GM23338 (cell line): ENCODE measurements at regions not wholly inside any gene's neighbourhood (a gene's known extent, or its start where the extent isn't known, plus 50 kb on each side); places are given as distances from the start of the nearest gene placed in this dataset.

Experiments
- ATAC-seq: fragments of 200-7000 bp; cut with Tn5 transposase; 3 replicates; pipeline ENCODE4 v1.9.1; 2020
- DNase-seq: peaks from one replicate; pipeline ENCODE4 v3.0.0-alpha.2; 2015; ENCODE audit warnings: low spot score
- H2AFZ ChIP-seq: fragments of 200-600 bp; sonication (generic); 2 replicates; pipeline ENCODE4 v1.8.0; 2016; ENCODE audit warnings: antibody characterized with exemption, mild to moderate bottlenecking, moderate library complexity
- H3F3A ChIP-seq: fragments of 200-600 bp; sonication (generic); replicated peaks from 2 replicates; pipeline ENCODE4 v1.8.0; 2017; ENCODE audit warnings: antibody characterized with exemption, mixed run types, low read depth
- H3K27ac ChIP-seq: fragments of 200-600 bp; sonication (generic); 2 replicates; pipeline ENCODE4 v1.6.1; 2016; ENCODE audit warnings: low read depth
- H3K27me3 ChIP-seq: fragments of 200-600 bp; sonication (generic); 2 replicates; pipeline ENCODE4 v1.8.0; 2016; ENCODE audit warnings: mild to moderate bottlenecking, mixed run types, moderate library complexity; ENCODE audit not compliant: insufficient read depth
- H3K36me3 ChIP-seq: fragments of 200-600 bp; sonication (generic); 2 replicates; pipeline ENCODE4 v1.8.0; 2016; ENCODE audit warnings: mild to moderate bottlenecking; ENCODE audit not compliant: insufficient read depth
- H3K4me1 ChIP-seq: fragments of 200-600 bp; sonication (generic); 2 replicates; pipeline ENCODE4 v1.8.0; 2016; ENCODE audit warnings: mild to moderate bottlenecking, moderate library complexity; ENCODE audit not compliant: insufficient read depth
- H3K4me2 ChIP-seq: fragments of 200-600 bp; sonication (generic); 2 replicates; pipeline ENCODE4 v1.7.1; 2017; ENCODE audit warnings: mixed run types
- H3K4me3 ChIP-seq: fragments of 200-600 bp; sonication (generic); 2 replicates; pipeline ENCODE4 v1.6.1; 2016; ENCODE audit warnings: mixed run types
- H3K79me2 ChIP-seq: fragments of 200-600 bp; sonication (generic); replicated peaks from 2 replicates; pipeline ENCODE4 v1.8.0; 2017; ENCODE audit warnings: mild to moderate bottlenecking; ENCODE audit not compliant: insufficient read depth
- H3K9me2 ChIP-seq: fragments of 200-600 bp; sonication (generic); 2 replicates; pipeline ENCODE4 v1.8.0; 2017; ENCODE audit not compliant: insufficient read depth
- H4K20me1 ChIP-seq: fragments of 200-600 bp; sonication (generic); replicated peaks from 2 replicates; pipeline ENCODE4 v1.8.0; 2017; ENCODE audit warnings: mild to moderate bottlenecking; ENCODE audit not compliant: insufficient read depth
- H3K27ac Mint-ChIP-seq: 2 replicates; pipeline ENCODE4 v1.8.0; 2020; ENCODE audit warnings: inconsistent platforms, mild to moderate bottlenecking, moderate library complexity, mixed read lengths
- H3K27me3 Mint-ChIP-seq: 3 replicates; pipeline ENCODE4 v1.8.0; 2022; ENCODE audit warnings: low read depth, mild to moderate bottlenecking, moderate library complexity, mixed read lengths, inconsistent platforms; ENCODE audit not compliant: insufficient read depth, poor library complexity
- H3K36me3 Mint-ChIP-seq: 3 replicates; pipeline ENCODE4 v1.8.0; 2021; ENCODE audit warnings: low read depth, mild to moderate bottlenecking, inconsistent platforms, moderate library complexity, mixed read lengths
- H3K4me1 Mint-ChIP-seq: 3 replicates; pipeline ENCODE4 v1.8.0; 2020; ENCODE audit warnings: mild to moderate bottlenecking, inconsistent platforms, mixed read lengths
- H3K4me3 Mint-ChIP-seq: 3 replicates; pipeline ENCODE4 v1.8.0; 2021; ENCODE audit warnings: moderate library complexity, mild to moderate bottlenecking, inconsistent platforms, mixed read lengths
- H3K9me3 Mint-ChIP-seq: 3 replicates; pipeline ENCODE4 v1.8.0; 2020; ENCODE audit warnings: moderate library complexity, mild to moderate bottlenecking, inconsistent platforms, mixed read lengths
- CREB1 ChIP-seq: fragments of 250-450 bp; sonication (Bioruptor Pico); IDR thresholded peaks from 2 replicates; pipeline ENCODE4 v1.5.0; 2020; ENCODE audit warnings: low read depth, mild to moderate bottlenecking, moderate library complexity
- CTCF ChIP-seq, 2 experiments: fragments of 200-600 bp in 1 of 2; sonication (generic) in 1 of 2; conservative IDR thresholded peaks; 2 replicates each; pipeline versions ENCODE4 v1.5.1 to v1.6.1; 2016 to 2017; ENCODE audit warnings: antibody characterized with exemption in 2 of 2, low read depth in 2 of 2, mild to moderate bottlenecking in 2 of 2, moderate library complexity in 1 of 2
- ETS1 ChIP-seq: IDR thresholded peaks from 2 replicates; pipeline ENCODE4 v1.6.1; 2016; ENCODE audit warnings: antibody characterized with exemption
- EZH2 ChIP-seq: fragments of 200-600 bp; sonication (generic); IDR thresholded peaks from one replicate; pipeline ENCODE4 v1.8.0; 2017; ENCODE audit warnings: antibody characterized with exemption, mild to moderate bottlenecking, low read depth; ENCODE audit not compliant: unreplicated experiment
- EZH2phosphoT487 ChIP-seq: fragments of 200-600 bp; sonication (generic); IDR thresholded peaks from one replicate; pipeline ENCODE4 v1.8.1; 2018; ENCODE audit warnings: antibody characterized with exemption; ENCODE audit not compliant: unreplicated experiment
- JUNB ChIP-seq: IDR thresholded peaks from one replicate; pipeline ENCODE4 v1.6.1; 2016; ENCODE audit warnings: antibody characterized with exemption; ENCODE audit not compliant: unreplicated experiment
- NANOG ChIP-seq: IDR thresholded peaks from 2 replicates; pipeline ENCODE4 v1.6.1; 2016; ENCODE audit warnings: antibody characterized with exemption, borderline replicate concordance
- POLR2AphosphoS5 ChIP-seq: IDR thresholded peaks from 2 replicates; pipeline ENCODE4 v1.6.1; 2016; ENCODE audit warnings: antibody characterized with exemption, low read depth
- REST ChIP-seq: IDR thresholded peaks from one replicate; pipeline ENCODE4 v1.6.1; 2018; ENCODE audit warnings: antibody characterized with exemption; ENCODE audit not compliant: unreplicated experiment
- STAT1 ChIP-seq: IDR thresholded peaks from one replicate; pipeline ENCODE4 v1.6.1; 2016; ENCODE audit warnings: antibody characterized with exemption; ENCODE audit not compliant: unreplicated experiment
- ZNF114 ChIP-seq: fragments of 250-450 bp; sonication (Bioruptor Pico); IDR thresholded peaks from 2 replicates; pipeline ENCODE4 v1.5.0; 2020; ENCODE audit warnings: mild to moderate bottlenecking, moderate library complexity
- ZNF331 ChIP-seq: fragments of 250-450 bp; sonication (Bioruptor Pico); IDR thresholded peaks from 2 replicates; pipeline ENCODE4 v1.5.0; 2020; ENCODE audit warnings: low read depth, mild to moderate bottlenecking, moderate library complexity

- Histone ChIP-seq H4K20me1 (no peaks in the 10 kb centered on the region), H3K79me2 (no peaks in the 10 kb centered on the region), H3K27ac (no peak overlapping the region), H3K4me2 (no peak overlapping the region), H3K9me2 (peaks cover 7% of the 10 kb centered on the region; the same call in 1 of the 2 replicates), H3F3A (no peaks in the 10 kb centered on the region), H3K4me3 (no peak overlapping the region), H3K4me1 (no peaks in the 10 kb centered on the region), H3K27me3 (no peaks in the 10 kb centered on the region), H2AFZ (no peak overlapping the region), H3K36me3 (no peaks in the 10 kb centered on the region)
- H3K9me3 Mint-ChIP-seq: no peaks in the 10 kb centered on the region; the same call in 2 of the 3 replicates
- TF ChIP-seq STAT1: no peak
- TF ChIP-seq CTCF (conservative IDR thresholded peaks at IDR 0.05; ENCODE audit: low read depth in 2 of 2): no peak
- TF ChIP-seq EZH2: no peak
- TF ChIP-seq ETS1: no peak
- TF ChIP-seq POLR2AphosphoS5: no peak
- TF ChIP-seq ZNF114: no peak
- TF ChIP-seq ZNF331 (CRISPR knock-in tag): no peak
- no peak for TF ChIP-seq NANOG
- TF ChIP-seq EZH2phosphoT487: no peak
- no peak for TF ChIP-seq JUNB
- H3K36me3 Mint-ChIP-seq: no peaks in the 10 kb centered on the region
- no peaks in the 10 kb centered on the region; the same call in 2 of the 3 replicates for H3K4me1 Mint-ChIP-seq
- ATAC-seq: no peak
- no peak overlapping the region for H3K4me3 Mint-ChIP-seq
- no peak for DNase-seq
- no peak overlapping the region for H3K27ac Mint-ChIP-seq
- H3K27me3 Mint-ChIP-seq: no peaks in the 10 kb centered on the region
Measured at GRCh38 chr3:55159016-55159415, 231.2 kb upstream of the LRTM1 start.

GRCh38 chr3:55158345-55158744 lies 230.5 kb upstream of the LRTM1 start:
- H3K9me3 Mint-ChIP-seq: no peaks in the 10 kb centered on the region; the same call in 2 of the 3 replicates
- H3K36me3 ChIP-seq: no peaks in the 10 kb centered on the region
- no peaks in the 10 kb centered on the region for H3F3A ChIP-seq
- H2AFZ ChIP-seq: no peak overlapping the region
- no peak overlapping the region for H3K4me3 ChIP-seq
- no peaks in the 10 kb centered on the region; the same call in 2 of the 3 replicates for H3K4me1 Mint-ChIP-seq
- H4K20me1 ChIP-seq: no peaks in the 10 kb centered on the region
- no peak overlapping the region for H3K27ac ChIP-seq
- H3K79me2 ChIP-seq: no peaks in the 10 kb centered on the region
- no peaks in the 10 kb centered on the region for H3K4me1 ChIP-seq
- ATAC-seq (no peak), DNase-seq (no peak)
- no peaks in the 10 kb centered on the region for H3K27me3 Mint-ChIP-seq
- no peak overlapping the region for H3K27ac Mint-ChIP-seq
- H3K4me2 ChIP-seq: no peak overlapping the region
- 0 out of 2 replicates have a peak, but pooled peaks cover 3% of the 10 kb centered on the region for H3K9me2 ChIP-seq
- no peak overlapping the region for H3K4me3 Mint-ChIP-seq
- no peaks in the 10 kb centered on the region for H3K36me3 Mint-ChIP-seq
- H3K27me3 ChIP-seq: no peaks in the 10 kb centered on the region
- no peak for TF ChIP-seq EZH2phosphoT487
- TF ChIP-seq CREB1 (CRISPR knock-in tag): no peak
- no peak for TF ChIP-seq REST
- TF ChIP-seq ZNF331 (CRISPR knock-in tag): no peak
- no peak for TF ChIP-seq JUNB
- TF ChIP-seq EZH2: no peak
- no peak for TF ChIP-seq NANOG
- TF ChIP-seq CTCF (conservative IDR thresholded peaks at IDR 0.05; ENCODE audit: low read depth in 2 of 2): no peak
- no peak for TF ChIP-seq ETS1
- no peak for TF ChIP-seq STAT1
- TF ChIP-seq POLR2AphosphoS5: no peak
- TF ChIP-seq ZNF114: no peak
